GM21529 (cell line): ENCODE measurements at regions not wholly inside any gene's neighbourhood (a gene's known extent, or its start where the extent isn't known, plus 50 kb on each side); places are given as distances from the start of the nearest gene placed in this dataset.
"Not testable (repeated sequence)": the region's sequence is repeated elsewhere in the genome, so short reads cannot be mapped to it uniquely, and the experiment has no call there.

Source experiments
- ATAC-seq: cut with Tn5 transposase; IDR thresholded peaks from one replicate; pipeline ENCODE4 v1.9.1; 2021; ENCODE audit not compliant: unreplicated experiment

GRCh38 chr4:149211876-149212275 is 603.8 kb downstream of the IQCM start:
- ATAC-seq: no peak

- ATAC-seq: no peak
Measured at GRCh38 chr4:149203256-149204001, 612.2 kb downstream of the IQCM start.

GRCh38 chr4:149202117-149202516 is 613.5 kb downstream of the IQCM start:
- no peak for ATAC-seq

GRCh38 chr4:149199594-149199993 is 616.0 kb downstream of the IQCM start:
- no peak for ATAC-seq

- no peak for ATAC-seq
Measured at GRCh38 chr4:149194061-149194460, 621.6 kb downstream of the IQCM start.

GRCh38 chr4:149187726-149188125 is 627.9 kb downstream of the IQCM start:
- ATAC-seq: no peak

GRCh38 chr4:149183638-149184037 is 632.0 kb downstream of the IQCM start:
- no peak for ATAC-seq

GRCh38 chr4:149181459-149181858 is 634.2 kb downstream of the IQCM start:
- not testable (repeated sequence) for ATAC-seq

GRCh38 chr4:149176039-149176438 is 639.6 kb downstream of the IQCM start:
- no peak for ATAC-seq

GRCh38 chr4:149175549-149175948 is 640.1 kb downstream of the IQCM start:
- ATAC-seq: no peak

GRCh38 chr4:149173241-149174013 is 642.2 kb downstream of the IQCM start:
- no peak for ATAC-seq

GRCh38 chr4:149168645-149169044 is 647.0 kb downstream of the IQCM start:
- ATAC-seq: no peak

GRCh38 chr4:149166876-149167275 is 648.8 kb downstream of the IQCM start:
- no peak for ATAC-seq

- ATAC-seq: no peak
Measured at GRCh38 chr4:149166365-149166764, 649.3 kb downstream of the IQCM start.

- no peak for ATAC-seq
Measured at GRCh38 chr4:149164282-149164681, 651.4 kb downstream of the IQCM start.

- ATAC-seq: no peak
Measured at GRCh38 chr4:149161247-149161646, 654.4 kb downstream of the IQCM start.

GRCh38 chr4:149160370-149160769 is 655.3 kb downstream of the IQCM start:
- ATAC-seq: no peak

- ATAC-seq: no peak
Measured at GRCh38 chr4:149158817-149159216, 656.8 kb downstream of the IQCM start.

- ATAC-seq: no peak
Measured at GRCh38 chr4:149145803-149146202, 669.8 kb downstream of the IQCM start.

GRCh38 chr4:149144060-149144459 is 671.6 kb downstream of the IQCM start:
- no peak for ATAC-seq

- no peak for ATAC-seq
Measured at GRCh38 chr4:149141391-149141790, 674.3 kb downstream of the IQCM start.

GRCh38 chr4:149140841-149141240 is 674.8 kb downstream of the IQCM start:
- ATAC-seq: no peak
